Activated CD4-positive, alpha-beta T cell treated with anti-CD3 and anti-CD28 coated beads, Interleukin-2, amount 50 U/mL, for 1 hour (primary cell): ENCODE measurements at regions not wholly inside any gene's neighbourhood (a gene's known extent, or its start where the extent isn't known, plus 50 kb on each side); places are given as distances from the start of the nearest gene placed in this dataset.

Experiments used
- DNase-seq: peaks from one replicate; pipeline ENCODE4 v3.0.0-alpha.2; 2020

DNA sequence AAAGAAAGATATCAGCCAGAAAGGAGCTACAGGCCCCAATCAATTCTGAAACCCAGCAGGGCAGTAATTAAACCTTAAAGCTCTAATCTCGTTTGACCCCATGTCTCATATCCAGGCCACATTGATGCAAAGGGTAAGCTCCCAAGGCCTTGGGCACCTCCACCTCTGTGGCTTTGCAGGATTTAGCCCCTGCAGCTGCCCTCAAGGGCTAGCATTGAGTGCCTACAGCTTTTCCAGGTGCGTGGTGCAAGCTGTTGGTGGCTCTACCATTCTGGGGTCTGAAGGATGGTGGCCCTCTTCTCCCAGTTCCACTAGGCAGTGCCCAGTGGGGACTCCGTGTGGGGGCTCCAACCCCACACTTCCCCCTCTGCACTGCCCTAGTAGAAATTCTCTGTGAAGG is 429.9 kb downstream of the NPHP4 start:
- DNase-seq: no peak

- DNase-seq: no peak
Observed at GRCh38 chr1:5559078-5559477, 433.1 kb downstream of the NPHP4 start.

- no peak for DNase-seq
Observed at GRCh38 chr1:5555853-5556252, 436.4 kb downstream of the NPHP4 start.

- no peak for DNase-seq
Observed at GRCh38 chr1:5554784-5555183, 437.4 kb downstream of the NPHP4 start.

- no peak for DNase-seq
Observed at GRCh38 chr1:5554111-5554510, 438.1 kb downstream of the NPHP4 start.

DNA sequence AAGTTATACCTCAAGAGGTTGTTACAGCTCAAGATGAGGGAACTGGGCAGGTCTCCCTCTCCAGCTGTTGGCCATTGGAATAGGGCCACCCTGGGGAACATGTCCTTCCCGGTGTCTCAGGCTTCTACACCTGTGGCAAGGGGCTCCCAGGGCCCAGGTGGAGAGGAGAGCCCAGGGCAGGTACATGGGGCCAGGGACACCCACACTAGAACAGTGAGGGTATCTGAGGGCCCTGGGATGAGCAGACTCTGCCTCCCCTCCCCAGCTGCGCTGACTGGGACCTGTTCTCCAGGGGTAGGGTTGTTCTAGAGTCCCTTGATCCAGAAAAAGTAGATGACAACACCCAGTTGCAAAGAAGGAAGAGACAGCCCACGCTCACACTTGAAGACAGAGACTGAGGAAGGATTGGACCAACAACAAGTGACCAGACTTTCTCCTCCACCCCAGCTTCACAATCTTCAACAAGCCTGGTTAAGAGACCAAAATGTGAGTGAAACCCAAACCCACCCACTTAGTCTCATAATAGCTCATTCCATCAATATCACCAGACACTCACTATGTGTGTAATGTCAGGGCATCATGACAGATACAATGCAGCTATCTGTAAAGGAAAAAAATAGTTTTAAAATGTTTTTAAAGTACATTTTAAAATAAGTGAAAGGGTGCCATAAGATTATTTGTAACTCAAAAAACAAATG is 439.3 kb downstream of the NPHP4 start:
- DNase-seq: no peak

DNA sequence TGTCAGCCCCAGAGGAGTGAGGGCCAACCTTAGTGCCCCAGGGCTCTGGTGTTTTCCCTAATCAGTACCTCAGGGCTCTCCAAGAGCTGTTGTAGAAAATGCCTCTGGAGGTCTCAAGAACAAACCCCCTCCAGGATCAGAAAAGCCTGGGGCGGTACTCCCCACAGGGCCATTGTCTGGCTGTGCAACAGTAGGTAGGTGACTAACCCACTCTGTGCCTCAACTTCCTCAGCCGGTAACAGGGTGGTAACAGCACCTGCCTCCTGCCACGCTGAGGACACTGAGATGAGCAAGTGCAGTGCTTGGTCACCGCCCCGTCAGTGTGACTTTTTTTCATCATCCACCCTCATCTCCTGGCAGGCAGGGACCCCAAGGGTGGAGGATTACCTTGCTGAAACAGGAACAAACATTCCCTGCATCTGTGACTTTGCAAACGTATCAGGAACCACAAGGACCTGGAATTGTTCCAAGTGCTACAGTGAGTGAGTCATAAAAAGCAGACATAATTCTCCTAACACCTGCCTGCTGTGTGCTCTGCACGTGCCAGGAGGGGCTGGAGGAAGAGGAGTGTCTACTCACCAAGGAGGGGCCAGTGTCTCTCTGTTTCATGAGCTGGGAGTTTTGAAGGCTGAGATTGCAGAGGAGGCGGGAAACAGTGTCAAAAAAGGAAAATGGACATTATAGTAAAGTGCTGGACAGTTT is 440.8 kb downstream of the NPHP4 start:
- DNase-seq: no peak

DNA sequence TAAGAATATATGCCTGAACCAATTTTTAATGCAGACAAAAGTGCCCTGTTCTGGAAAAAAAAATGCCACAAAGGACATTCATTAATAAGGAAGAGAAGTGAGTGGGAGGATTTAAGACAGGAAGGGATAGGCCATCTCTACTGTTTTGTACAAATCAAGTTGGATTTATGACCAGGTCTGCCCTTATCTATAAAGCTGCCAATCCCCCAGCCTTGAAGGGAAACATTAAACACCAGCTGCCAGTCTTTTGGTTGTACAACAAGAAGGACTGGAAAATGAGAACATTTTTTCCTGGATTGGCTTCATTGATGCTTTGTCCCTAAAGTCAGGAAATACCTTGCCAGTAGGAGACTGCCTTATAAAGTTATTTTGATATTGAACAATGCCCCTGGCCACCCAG is 444.0 kb downstream of the NPHP4 start:
- DNase-seq: no peak

DNA sequence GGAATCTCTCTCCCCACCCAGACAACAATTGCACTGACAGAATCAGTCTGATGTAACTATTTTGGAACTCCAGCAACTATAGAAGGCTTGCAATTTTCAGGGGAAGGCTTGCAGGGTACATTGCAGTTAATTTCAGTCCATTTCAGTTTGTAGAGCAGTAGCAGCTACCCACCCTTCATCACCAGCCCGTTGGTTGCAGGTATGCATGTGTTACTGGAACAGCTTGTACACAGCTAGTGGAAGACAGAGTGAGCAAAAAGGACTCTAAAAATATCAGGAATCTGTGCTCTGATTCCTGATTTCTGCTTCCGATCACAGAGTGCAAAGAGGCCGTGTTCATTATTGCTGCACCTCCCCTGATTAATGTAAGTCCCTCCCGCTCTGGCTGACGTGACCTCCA is 449.0 kb downstream of the NPHP4 start:
- DNase-seq: no peak

DNA sequence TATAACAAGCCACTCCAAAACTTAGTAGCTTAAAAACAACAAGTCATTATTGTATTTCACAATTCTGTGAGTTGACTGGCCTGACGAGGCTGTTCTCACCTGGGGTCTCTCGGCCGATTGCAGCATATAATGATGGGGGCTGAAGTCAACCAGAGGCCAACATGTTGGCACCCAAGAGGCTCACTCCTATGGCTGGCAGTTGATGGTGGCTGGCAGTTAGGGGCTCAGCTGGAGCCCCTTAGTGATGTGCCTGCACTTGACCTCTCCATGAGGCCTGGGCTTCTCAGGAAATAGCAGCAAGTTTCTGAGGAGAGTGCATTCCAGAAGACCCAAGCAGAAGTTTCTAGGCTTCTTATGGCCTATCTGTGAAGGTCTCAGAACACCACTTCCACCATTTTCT is 459.4 kb downstream of the NPHP4 start:
- no peak for DNase-seq

DNA sequence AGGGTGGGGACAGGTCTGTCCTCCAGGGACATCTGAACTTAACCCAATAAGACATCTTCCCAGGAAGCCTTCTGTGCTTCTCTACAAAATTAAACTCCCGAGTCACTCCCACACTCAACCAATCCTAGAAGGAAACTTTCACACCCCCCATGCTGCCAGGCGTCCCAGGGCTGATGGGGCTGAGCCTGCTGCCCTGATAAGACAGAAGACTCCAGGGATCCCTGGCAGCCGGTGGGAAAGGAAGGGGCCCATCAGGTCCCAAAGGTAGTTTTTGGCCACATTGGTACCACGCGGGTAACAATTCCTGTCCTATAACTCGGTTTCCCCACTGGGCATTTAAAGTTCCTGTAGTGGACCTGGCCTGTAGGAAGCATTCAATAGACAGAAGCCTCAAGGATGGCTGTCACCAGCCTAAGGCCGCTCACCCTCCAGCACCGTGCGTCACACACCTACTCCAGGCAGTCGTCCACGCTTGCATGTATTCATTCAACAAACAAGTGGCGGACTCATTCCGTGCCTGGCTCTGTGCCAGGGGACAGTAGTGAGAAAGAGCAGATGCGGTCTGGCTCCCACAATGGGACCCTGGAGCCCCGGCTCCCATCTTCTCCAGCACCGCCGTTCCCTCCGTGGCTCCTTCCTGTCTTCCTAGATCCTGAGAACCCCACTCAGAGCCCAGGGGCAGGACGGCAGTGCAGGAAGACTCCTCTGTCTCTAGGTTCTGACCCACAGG is 465.2 kb downstream of the NPHP4 start:
- no peak for DNase-seq

DNA sequence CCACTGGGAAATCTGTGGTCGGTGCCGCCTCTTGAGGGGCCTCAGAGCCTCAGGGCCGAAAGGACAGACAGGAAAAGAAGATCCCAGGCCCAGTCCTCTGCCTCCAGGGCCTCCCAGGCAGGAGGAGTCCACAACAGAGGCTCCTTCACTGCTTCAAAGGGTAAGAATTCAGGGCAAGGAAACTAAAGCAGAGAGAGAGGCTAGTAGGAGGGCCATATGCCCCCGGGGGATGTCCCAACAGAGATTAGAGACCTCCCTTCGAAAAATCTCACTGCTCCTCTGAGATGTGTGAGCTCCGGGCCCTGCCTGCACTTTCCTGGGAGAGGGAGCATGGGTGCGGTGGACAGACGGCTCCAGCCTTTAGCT is 465.9 kb downstream of the NPHP4 start:
- DNase-seq: no peak

DNA sequence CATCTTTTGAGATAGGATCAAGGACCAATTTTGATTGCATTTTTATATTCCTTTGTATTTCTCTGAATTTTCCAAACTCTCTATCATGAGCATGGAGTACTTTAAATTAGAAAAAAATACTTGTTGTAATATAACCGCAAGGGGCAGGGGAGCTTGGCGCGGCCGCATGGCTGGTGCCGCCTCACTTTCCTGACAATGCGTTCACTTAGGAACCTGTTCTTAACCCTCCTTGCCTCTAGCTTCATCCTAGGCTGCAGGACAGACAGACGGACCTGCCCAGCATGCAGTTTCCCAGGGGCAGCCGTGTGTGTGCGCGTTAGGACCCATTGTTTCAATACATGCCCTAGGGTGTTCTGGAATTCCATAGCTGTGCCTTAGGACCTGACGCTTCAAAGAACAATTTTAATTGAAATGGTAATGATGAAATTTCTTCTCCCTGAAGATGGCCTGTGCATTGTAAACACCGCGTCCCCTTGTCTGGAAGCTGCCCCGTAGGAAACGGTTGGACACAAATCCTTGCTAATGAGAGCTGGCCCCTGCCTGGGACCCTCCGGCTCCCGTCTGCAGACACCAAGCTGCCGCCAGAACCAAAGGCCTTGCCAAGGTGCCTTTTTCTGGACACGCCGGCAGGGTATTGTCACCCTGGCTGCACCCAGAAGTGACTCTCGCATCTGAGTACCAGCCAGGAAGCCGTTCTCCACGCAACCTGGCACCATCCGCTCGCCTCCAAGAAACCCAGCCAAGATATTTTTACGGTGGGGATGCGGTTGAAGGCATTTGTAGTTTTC is 466.4 kb downstream of the NPHP4 start:
- DNase-seq: no peak

DNA sequence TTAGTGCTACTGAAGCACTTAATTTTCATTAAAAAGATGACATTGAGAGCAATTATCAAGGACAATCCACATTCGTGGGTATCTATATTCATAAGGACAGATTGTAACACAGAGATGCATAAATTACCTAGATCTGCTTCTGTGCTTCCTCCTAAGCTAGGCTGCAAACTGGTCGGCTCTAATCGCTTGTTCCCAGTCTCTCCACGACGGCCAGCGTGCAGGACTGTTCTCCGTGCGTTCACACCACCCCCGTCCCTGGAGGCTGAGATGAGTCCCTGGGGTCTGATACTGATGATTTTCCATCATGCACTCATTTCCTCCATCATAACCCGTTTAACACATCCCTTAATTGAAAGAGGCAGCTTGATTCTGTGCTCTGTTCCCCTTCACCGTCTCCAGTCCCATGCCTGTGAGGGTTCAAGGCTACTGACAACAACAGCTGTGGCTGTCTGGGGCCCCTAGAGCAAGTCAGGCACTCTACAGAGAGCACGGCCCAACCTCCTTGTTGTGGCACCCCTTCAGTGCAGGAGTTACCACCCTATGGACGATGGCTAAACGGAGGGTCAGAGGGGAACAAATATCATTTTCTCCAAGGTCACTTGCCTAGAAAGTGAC is 469.6 kb downstream of the NPHP4 start:
- DNase-seq: no peak

GRCh38 chr1:5519366-5520135 is 472.7 kb downstream of the NPHP4 start:
- DNase-seq: no peak

- no peak for DNase-seq
Observed at GRCh38 chr1:5516756-5517155, 475.5 kb downstream of the NPHP4 start.

- no peak for DNase-seq
Observed at GRCh38 chr1:5515501-5515900, 476.7 kb downstream of the NPHP4 start.

GRCh38 chr1:5514527-5515183 is 477.6 kb downstream of the NPHP4 start:
- DNase-seq: peak; percentile 69

DNA sequence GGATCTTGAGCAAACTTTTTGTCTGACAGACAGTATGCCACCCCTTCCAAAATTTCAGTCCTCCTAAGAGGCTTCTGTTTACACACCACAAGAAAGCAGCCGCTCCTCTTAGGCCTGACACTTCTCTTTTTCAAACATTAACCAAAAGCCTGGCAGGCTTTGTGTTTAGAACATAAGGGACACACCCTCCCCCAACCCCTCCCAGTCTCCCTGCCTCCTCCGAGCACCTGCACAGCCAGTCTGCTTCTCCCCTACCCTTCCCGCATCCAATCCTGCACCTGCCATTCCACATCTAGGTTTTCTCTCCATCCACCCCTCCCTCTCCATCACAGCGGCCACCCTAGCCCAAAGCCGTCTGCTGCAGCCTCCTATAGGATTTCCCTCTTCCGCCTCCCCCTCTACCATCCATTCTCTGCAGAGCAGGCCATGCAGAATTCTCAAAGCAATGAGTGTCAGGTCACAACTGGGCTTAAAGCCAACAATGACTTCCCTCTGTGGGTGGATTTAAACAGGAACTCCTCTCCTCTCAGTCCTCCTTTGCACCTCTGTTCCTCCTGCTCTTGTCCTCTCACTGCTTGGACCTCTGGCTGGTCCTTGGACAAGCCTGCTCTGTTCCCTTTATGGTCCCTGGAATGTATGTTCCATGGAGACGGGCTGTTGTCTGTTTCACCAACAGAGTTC is 478.2 kb downstream of the NPHP4 start:
- DNase-seq: no peak

GRCh38 chr1:5513179-5513578 is 479.0 kb downstream of the NPHP4 start:
- DNase-seq: no peak
